Inflammatory macrophage treated with lipopolysaccharide for 4 hours (primary cell): ENCODE measurements at regions not wholly inside any gene's neighbourhood (a gene's known extent, or its start where the extent isn't known, plus 50 kb on each side); places are given as distances from the start of the nearest gene placed in this dataset.

Source experiments
- DNase-seq: peaks from one replicate; pipeline ENCODE4 v3.0.0-alpha.2; 2020

- DNase-seq: peak; percentile 25
Measured at GRCh38 chr17:68185820-68186219, 62.0 kb upstream of the AMZ2 start.

DNA sequence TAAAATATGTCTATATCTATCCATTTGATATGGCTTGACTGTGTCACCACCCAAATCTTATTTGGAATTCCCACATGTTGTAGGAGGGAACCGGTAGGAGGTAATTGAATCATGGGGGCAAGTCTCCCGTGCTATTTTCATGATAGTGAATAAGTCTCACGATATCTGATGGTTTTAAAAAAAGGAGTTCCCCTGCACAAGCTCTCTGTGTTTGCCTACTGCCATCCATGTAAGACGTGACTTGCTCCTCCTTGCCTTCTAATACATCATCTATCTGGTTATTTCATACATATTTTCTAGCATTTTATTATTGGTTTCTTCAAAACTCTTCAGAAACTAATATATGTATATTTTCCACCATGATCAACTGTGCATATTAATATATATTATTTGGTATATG, 57.3 kb upstream of the AMZ2 start:
- no peak for DNase-seq

GRCh38 chr17:68195667-68196393, 52.0 kb upstream of the AMZ2 start:
- DNase-seq: no peak

GRCh38 chr17:68196394-68197090, 51.3 kb upstream of the AMZ2 start:
- no peak for DNase-seq

DNA sequence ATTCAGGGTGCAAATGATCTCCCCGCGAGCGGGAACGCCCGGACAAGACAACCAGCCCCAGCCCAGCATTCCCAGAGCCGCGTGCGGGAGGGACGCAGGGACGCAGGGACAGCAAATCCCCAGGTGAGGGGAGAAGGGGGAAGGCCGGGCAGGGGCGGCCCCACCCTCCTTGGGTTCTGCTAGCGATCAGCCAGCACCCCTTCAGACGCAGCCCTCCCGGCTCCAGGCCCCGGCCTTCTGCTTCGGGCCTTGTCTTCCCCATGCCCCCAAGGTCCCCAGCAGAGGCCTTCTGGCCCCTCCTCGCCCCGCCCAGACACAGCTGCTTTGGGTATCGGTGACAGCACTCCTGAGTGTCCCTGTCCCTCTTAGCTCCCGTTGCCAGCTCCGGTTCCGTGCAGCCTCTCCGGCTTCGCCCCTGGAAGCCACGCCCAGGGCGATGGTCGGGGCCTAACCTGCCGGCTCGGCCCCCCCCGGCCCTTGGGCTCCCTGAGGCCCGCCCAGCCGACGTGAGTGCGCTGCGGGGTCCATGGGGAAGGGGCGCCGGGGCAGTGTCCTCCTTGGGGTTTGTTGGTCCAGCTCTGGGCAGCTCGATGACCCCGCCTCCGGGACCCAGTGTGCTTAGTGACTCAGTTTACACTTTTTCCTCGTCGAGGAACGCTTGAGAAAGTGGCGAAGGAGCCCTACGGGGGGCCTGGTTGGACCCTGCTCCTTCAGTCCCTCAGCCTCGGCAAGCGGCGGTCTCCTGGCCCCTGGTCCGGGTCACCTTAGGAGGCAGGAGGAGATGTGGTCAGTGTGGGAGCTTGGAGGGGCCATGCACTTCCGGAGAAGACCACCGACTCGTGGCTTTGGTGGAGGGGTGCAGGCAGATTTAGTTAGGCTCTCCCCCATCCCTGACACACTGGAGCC, 50.5 kb upstream of the AMZ2 start:
- no peak for DNase-seq

DNA sequence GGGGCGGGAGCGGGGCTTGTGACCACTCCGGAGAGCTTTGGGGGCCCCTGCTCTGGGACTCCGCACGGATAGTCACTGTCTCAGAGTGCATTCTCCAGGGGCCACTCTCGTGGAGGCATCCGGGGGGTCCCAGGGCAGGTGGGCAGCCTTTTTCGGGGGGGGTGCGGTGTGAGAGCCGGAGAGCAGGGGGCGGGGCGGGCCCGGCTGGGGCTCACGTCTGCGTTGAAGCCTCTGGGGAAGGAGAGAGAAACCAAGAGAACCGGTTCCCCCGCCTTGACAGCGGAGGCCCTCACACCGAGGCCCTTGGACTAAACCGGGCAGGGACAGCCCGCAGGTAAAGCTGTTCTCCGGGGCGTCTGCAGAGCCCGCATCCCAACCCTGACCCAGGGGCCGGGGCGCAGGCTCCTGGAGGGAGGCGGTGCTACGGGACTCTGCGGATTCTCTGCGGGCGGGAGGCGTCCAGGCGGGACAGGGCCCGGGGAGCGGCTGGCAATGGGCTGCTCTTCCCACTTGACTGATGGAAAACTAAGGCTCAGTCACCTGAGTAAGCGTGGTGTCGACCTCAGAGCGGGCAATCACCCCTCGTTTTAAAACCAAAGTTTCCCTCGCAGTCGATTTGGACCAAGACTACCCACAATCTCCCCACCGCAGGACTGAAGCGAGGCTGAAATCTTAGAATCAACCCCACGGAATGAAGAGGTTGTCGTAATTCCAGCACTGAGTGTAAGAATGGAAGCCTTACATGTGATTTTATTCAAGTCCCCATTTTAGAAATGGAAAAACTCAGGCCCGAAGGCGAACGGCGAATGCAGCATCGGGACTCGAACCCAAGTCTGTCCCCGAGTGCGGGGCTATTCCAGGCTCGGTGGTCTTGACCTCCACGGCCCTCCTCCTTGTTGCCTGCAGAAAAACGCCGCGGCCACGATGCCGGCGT, 49.6 kb upstream of the AMZ2 start:
- DNase-seq: no peak
